ENCODE measurements at regions not wholly inside any gene's neighbourhood (a gene's known extent, or its start where the extent isn't known, plus 50 kb on each side); places are given as distances from the start of the nearest gene placed in this dataset.
"Not testable (repeated sequence)": the region's sequence is repeated elsewhere in the genome, so short reads cannot be mapped to it uniquely, and the experiment has no call there.

DNA sequence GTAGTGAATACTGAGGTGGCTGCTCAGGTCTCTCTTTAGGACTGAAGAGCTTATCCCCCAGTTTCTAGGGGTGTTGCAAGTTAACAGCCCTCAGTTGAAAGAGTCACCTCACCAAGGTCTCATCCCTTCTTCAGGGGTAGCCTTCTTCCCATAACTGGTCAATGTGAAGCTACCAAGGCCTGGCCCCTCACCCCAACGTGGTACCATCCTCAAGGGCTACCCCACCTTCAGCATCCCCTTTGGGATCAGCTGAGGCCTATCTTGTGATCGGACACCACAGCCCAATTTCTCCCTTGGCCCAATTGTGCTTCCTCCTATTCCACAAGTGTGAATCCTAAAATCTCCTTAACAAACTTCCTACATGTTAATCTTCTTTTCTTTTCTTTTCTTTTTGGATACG is 289.5 kb upstream of the MKLN1 start:
- H3K27ac Mint-ChIP-seq = no peak overlapping the region
- H3K27me3 Mint-ChIP-seq = no peaks in the 10 kb centered on the region

DNA sequence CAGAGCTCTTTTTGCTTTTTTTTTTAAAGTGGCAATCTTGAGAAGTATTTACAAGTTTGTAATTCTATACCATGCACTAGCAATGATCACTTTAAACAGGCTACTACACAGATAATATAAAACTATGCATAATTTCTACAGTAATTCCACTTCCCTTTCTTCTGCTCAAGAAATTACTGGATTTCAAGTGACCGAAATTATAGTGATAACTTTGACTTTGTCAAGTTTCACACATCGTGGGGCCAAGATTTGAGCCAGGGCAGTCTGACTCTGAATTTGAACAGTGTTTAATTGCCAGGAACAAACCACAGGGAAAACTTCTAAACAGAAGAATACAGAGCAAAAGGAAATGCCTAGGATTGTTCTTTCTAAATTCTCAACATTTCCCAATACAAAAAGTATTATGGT is 288.3 kb upstream of the MKLN1 start:
- TF ChIP-seq, protein P1, sequence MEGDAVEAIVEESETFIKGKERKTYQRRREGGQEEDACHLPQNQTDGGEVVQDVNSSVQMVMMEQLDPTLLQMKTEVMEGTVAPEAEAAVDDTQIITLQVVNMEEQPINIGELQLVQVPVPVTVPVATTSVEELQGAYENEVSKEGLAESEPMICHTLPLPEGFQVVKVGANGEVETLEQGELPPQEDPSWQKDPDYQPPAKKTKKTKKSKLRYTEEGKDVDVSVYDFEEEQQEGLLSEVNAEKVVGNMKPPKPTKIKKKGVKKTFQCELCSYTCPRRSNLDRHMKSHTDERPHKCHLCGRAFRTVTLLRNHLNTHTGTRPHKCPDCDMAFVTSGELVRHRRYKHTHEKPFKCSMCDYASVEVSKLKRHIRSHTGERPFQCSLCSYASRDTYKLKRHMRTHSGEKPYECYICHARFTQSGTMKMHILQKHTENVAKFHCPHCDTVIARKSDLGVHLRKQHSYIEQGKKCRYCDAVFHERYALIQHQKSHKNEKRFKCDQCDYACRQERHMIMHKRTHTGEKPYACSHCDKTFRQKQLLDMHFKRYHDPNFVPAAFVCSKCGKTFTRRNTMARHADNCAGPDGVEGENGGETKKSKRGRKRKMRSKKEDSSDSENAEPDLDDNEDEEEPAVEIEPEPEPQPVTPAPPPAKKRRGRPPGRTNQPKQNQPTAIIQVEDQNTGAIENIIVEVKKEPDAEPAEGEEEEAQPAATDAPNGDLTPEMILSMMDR (IDR thresholded peaks at IDR 0.05; ENCODE audit: unreplicated experiment) = no peak
- DNase-seq (ENCODE audit: low spot score, unreplicated experiment) = no peak
- Mint-ChIP-seq H3K4me3 (ENCODE audit: low read depth) (no peak overlapping the region), H3K27ac (no peak overlapping the region), H3K4me1 (ENCODE audit: low read depth) (peaks cover 3% of the 10 kb centered on the region), H3K36me3 (ENCODE audit: insufficient read depth) (no peaks in the 10 kb centered on the region), H3K27me3 (no peaks in the 10 kb centered on the region), H3K9me3 (ENCODE audit: low read depth) (no peaks in the 10 kb centered on the region)

More for the DNA sequence above, 289.5 kb upstream of the MKLN1 start:
- H3K36me3 Mint-ChIP-seq (ENCODE audit: insufficient read depth) = no peaks in the 10 kb centered on the region
- H3K4me1 Mint-ChIP-seq (ENCODE audit: low read depth) = peaks cover 3% of the 10 kb centered on the region
- H3K4me3 Mint-ChIP-seq (ENCODE audit: low read depth) = no peak overlapping the region
- H3K9me3 Mint-ChIP-seq (ENCODE audit: low read depth) = no peaks in the 10 kb centered on the region
- no peak for DNase-seq (ENCODE audit: low spot score, unreplicated experiment)
- TF ChIP-seq, protein P1 (IDR thresholded peaks at IDR 0.05; ENCODE audit: unreplicated experiment) = no peak

DNA sequence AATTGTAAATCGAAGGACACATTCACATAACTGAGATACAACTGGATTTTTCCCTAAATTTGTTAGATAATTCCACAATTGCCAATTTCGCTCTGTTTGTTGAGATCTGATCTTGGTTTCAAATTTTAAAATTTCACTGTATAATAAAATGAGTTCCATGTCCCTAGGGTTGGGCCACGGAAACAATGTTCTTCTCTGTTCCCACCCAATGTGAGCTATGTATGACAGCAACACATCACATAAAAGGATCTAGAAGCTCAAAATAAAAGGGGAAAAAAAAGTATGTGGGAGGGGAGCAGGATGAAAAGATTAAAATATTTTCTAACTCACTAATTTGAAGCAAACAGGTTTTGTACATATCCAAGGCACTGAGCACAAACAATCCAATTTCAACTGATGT is 287.8 kb upstream of the MKLN1 start:
- no peaks in the 10 kb centered on the region for H3K9me3 Mint-ChIP-seq (ENCODE audit: low read depth)
- H3K4me3 Mint-ChIP-seq (ENCODE audit: low read depth) = no peak overlapping the region
- DNase-seq (ENCODE audit: low spot score, unreplicated experiment) = no peak
- H3K36me3 Mint-ChIP-seq (ENCODE audit: insufficient read depth) = no peaks in the 10 kb centered on the region
- H3K27ac Mint-ChIP-seq = no peak overlapping the region
- H3K4me1 Mint-ChIP-seq (ENCODE audit: low read depth) = peaks cover 3% of the 10 kb centered on the region
- TF ChIP-seq, protein P1 (IDR thresholded peaks at IDR 0.05; ENCODE audit: unreplicated experiment) = no peak
- no peaks in the 10 kb centered on the region for H3K27me3 Mint-ChIP-seq

DNA sequence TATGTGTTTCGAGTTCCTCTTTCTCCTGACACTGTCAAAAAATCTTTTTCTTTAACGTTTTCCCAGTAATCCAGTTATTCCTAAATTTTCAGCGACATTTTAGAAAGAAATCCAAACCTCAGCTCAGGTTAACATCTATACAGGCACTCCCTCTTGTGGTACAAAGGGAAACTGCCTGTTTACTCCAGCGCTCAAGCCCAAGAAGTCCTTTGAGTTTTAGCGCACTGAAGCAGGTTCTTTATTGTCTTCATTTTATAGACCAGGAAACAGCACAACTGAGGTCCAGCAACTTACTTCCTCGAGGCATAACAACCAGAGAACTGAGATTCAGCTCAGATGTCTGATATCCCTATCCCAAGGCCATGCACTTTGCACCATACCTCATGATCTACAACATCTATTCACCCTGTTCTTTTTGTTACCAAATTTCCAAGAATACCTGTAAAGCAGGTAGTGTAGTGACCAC is 287.2 kb upstream of the MKLN1 start:
- H3K4me1 Mint-ChIP-seq (ENCODE audit: low read depth) = peaks cover 3% of the 10 kb centered on the region
- H3K36me3 Mint-ChIP-seq (ENCODE audit: insufficient read depth) = no peaks in the 10 kb centered on the region
- H3K9me3 Mint-ChIP-seq (ENCODE audit: low read depth) = peaks cover 2% of the 10 kb centered on the region
- H3K4me3 Mint-ChIP-seq (ENCODE audit: low read depth) = no peak overlapping the region
- H3K27me3 Mint-ChIP-seq = no peaks in the 10 kb centered on the region
- TF ChIP-seq, protein P1 (IDR thresholded peaks at IDR 0.05; ENCODE audit: unreplicated experiment) = peak; percentile 92
- DNase-seq (ENCODE audit: low spot score, unreplicated experiment) = peak; percentile 20
- no peak overlapping the region for H3K27ac Mint-ChIP-seq

DNA sequence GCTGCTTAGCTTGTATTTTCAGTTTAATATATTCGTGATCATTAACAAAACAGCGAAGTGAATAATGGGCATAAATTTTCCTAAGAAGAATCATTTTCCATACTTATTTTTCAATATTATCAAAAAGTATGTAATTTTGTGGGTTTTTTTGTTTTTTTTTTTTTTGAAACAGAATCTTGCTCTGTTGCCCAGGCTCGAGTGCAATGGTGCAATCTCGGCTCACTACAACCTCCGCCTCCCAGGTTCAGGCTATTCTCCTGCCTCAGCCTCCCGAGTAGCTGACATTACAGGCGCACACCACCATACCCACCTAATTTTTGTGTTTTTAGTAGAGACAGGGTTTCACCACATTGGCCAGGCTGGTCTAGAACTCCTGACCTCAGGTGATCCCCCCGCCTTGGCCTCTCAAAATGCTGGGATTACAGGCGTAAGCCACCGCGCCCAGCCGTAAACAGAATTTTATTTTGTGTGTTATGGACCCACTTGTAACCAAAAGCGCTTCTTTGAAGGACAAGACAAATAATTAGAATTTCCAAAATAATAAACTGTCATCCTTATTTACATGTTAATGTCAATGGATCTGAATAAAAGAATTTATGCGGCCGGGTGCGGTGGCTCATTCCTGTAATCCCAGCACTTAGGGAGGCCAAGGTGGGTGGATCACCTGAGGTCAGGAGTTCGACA is 286.5 kb upstream of the MKLN1 start:
- H3K9me3 Mint-ChIP-seq (ENCODE audit: low read depth); H3K36me3 Mint-ChIP-seq (ENCODE audit: insufficient read depth); H3K4me1 Mint-ChIP-seq (ENCODE audit: low read depth): not testable (repeated sequence)

More for the DNA sequence above, 286.5 kb upstream of the MKLN1 start:
- H3K4me3 Mint-ChIP-seq (ENCODE audit: low read depth); DNase-seq (ENCODE audit: low spot score, unreplicated experiment); H3K27ac Mint-ChIP-seq; H3K27me3 Mint-ChIP-seq: not testable (repeated sequence)
